HG03139 (cell line): ENCODE measurements at regions not wholly inside any gene's neighbourhood (a gene's known extent, or its start where the extent isn't known, plus 50 kb on each side); places are given as distances from the start of the nearest gene placed in this dataset.
"Not testable (repeated sequence)": the region's sequence is repeated elsewhere in the genome, so short reads cannot be mapped to it uniquely, and the experiment has no call there.

Experiments
- ATAC-seq: cut with Tn5 transposase; IDR thresholded peaks from one replicate; pipeline ENCODE4 v1.9.1; 2021; ENCODE audit not compliant: unreplicated experiment

DNA sequence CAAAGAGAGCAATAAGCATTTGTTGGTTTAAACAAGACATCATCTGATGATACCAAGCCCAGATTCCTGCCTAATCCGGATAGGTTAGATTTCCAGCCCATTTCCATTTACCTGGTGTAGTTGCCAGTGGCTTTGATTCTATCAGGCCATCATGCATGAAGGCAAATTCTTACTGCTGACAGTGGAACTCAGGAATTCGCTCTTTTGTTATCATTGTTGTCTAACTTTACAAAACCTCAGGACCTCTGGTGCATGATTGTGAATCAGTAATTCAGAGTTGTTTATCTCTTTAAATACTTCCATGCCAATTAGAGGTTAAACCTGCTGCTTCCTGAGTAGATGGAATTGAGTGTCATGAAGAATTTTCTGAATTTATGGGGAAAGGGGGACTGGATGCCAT lies 76.5 kb downstream of the C9orf152 start:
- no peak for ATAC-seq

DNA sequence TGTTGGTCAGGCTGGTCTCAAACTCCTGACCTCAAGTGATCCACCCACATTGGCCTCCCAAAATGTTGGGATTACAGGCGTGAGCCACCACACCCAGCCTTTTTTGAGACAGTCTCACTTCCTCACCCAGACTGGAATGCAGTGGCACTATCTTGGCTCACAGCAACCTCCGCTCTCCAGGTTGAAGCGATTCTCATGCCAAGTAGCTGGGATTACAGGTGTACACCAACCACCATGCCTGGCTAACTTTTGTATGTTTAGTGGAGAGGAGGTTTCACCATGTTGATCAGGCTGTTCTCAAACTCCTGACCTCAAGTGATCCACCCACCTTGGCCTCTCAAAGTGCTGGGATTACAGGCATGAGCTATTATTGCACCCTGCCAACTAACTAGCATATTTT lies 75.4 kb downstream of the C9orf152 start:
- ATAC-seq: not testable (repeated sequence)

DNA sequence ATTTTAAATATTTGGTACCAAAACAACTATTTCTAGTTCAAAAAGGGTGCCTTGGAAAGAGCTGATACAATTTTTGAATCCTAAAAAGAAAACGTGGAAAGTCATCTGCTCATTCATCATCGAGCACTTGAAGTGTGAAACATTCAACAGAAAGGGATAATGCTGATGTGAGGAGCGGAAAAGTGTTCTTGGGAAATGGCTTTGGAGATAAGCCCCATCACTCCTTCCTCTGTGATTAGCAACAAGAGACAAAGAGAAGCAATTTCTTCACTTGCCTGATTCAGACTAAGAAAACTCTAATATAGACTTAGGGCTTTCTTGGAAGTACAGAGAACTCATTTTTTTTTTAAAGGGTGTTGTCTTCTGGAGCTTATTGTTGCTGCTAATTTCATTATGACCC lies 74.9 kb downstream of the C9orf152 start:
- no peak for ATAC-seq

DNA sequence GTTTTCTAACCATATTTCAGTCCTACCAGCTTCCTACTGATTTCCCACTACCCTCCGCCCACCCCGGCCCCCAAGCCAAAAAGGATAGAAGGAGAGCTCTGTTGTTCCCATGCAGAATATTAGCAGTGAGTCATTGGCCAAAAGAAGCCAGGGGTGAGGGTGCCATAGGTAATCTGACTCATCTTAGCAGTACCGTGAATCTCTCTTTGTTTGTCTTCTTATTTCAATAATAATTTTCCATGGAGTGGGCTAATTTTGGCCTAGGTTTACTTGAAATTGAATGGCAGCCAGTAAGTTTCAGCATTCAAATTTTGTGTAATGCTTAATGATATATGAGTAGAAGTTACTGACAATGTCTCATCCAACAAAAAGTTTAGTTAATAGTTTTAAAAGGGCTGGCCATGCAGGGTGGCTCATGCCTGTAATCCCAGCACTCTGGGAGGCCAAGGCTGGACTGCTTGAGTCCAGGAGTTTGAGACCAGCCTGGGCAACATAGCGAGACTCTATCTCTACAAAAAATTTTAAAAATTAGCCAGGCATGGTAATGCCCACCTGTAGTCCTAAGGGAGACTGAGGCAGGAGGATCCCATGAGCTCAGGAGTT lies 74.2 kb downstream of the C9orf152 start:
- no peak for ATAC-seq

DNA sequence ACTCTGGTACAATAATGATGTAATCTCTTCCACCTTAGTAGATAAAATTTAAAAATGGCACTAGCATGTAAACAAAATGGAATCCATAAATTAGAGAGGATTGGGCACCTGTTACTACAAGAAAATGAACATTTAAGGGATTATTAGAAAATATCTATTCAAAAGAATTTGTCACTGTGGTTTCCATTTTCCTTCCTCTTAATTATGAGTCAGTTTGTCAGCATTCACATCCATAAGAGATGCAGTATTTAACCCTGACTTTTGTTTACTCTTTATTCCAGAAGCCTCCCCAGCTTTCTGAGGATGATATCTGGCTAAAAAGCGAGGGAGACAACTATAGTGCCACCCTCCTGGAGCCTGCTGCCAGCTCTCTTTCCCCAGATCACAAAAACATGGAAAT lies 72.1 kb downstream of the C9orf152 start:
- ATAC-seq: no peak

DNA sequence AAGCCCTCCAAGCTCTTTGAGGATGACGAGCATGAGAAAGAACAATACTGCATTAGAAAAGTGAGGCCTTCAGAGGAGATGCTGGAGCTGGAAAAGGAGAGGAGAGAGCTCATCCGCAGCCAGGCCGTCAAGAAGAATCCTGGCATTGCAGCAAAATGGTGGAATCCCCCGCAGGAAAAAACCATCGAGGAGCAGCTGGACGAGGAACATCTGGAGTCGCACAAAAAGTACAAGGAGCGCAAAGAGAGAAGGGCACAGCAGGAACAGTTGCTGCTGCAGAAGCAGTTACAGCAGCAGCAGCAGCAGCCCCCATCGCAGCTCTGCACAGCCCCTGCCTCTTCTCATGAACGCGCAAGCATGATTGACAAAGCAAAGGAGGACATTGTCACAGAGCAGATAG lies 71.2 kb downstream of the C9orf152 start:
- no peak for ATAC-seq

DNA sequence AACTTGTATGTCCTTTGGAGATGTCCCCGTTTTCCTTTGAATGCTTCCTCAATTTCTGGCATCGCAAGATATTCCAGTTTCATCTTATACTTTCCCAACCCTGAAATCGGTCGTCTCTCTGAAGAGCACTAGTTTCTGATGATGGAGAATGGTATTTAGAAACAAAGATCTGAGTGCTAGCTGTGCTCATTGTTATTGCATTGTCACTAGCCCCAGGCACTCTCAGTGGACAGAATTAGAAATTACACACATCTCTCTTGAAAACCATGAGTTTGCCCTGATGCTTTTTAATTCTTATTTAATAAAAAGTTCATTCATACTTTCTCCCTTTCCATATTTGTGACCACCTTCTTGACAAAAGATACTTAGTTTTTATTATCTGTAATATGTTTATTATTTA lies 67.7 kb downstream of the C9orf152 start:
- no peak for ATAC-seq

DNA sequence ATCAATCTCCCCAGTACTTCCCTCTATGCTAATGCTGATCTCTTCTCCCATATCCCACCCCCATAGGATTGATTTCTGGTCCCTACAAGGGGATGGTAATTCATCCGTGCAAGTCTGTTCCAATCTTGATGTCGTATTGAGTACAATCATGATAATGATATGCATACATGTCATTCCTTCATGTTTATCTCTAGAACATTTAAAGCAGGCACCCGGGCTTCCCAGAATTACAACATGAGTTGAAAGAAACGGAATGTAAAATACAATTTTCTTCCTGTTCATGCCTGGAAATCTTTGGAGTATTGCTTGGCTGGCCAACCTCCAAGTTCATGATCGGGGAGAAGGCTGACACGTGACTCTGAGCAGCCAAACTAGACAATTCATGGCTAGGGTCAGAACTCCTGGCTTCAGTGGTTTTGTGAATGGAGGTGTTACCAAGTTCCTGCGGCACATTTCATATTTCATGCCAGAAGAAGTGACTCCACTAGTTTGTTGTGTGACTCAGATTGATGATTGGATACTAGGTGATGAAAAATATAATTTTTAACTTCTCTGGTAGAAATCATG lies 66.6 kb downstream of the C9orf152 start:
- no peak for ATAC-seq

DNA sequence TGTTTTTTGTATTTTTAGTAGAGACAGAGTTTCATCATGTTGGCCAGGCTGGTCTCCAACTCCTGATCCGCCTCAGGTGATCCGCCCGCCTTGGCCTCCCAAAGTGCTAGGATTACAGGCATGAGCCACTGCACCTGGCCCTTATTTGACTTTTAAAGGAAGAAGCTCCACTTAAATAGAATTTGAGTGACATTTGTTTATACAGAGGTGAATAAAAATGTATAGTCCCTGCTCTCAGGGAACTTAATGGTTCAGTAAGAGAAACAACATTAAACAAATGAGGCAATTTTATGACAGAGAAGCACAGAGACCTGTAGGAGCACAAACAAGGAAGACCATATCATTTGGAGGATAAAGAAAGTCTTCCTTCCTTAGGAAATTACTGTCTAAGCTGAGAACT lies 65.7 kb downstream of the C9orf152 start:
- ATAC-seq: no peak

DNA sequence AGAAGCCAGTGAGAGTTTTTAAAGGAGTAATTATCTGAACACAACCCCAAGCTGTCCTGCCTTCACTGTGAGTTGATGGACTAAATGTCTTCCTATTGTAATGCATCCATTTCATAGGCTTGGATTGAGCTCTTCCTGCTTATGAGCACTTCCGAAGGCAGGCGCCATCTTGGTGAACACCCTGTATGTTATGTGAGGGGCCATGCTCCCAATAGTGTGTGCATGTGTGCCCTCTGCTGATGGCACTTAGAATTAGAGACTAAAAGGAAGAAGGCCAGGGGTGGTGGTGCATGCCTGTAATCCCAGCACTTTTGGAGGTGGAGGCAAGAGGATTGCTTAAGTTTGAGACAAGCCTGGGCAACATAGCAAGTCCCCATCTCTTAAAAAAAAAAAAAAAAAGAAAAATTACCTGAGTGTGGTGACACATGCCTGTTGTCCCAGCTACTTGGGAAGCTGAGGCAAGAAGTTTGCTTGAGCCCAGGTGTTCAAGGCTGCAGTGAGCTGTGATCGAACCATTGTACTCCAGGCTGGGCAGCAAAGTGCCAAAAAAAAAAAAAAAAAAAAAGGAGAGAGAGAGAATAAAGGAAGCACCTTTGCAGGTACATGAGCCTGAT lies 65.0 kb downstream of the C9orf152 start:
- no peak for ATAC-seq

DNA sequence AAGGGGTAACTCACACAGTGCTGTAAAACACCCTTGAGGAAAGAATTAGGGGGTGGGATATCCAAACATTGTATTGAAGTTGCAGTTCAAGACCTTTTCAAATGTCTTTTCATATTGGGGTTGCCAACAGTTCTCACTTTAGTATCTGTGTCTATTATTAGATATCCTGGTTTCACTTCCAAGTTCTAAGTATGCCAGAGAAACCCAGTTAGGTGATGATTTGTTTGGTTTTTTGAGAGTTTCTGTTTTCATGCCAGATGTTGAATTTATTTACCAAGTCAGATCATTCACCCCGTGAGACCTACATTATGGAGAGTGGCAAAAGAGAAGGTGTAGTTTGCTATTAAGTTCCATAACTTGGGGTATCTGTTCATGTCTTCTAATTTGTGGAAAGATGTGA lies 64.5 kb downstream of the C9orf152 start:
- ATAC-seq: peak; percentile 41

DNA sequence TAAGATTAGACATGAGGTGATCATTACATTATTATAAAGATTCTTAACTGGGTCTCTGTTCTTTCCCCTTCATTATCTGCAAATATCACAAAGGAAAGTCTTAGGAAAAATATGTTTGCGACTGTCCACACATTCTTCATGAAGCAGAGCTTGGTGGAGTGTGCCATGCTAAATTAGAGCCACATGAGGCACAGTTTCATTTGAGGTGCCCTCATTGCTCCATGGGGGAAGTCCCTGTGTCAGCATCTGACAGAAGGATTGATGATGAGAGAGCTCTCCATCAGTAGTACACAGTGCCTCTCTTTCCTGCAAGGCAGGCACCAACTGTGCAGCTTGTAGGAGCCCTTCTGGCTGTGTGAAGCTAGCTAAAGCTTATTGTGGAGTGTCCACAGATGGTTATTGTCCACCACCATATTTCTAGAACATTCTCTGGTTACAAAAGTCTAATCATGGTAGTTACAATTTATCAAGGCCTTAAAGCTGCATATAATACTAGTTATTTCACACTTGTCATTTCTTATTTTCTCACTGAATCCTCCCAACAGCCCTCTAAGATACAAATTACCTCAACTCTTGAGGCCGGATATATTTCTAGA lies 63.9 kb downstream of the C9orf152 start:
- ATAC-seq: peak; percentile 52

DNA sequence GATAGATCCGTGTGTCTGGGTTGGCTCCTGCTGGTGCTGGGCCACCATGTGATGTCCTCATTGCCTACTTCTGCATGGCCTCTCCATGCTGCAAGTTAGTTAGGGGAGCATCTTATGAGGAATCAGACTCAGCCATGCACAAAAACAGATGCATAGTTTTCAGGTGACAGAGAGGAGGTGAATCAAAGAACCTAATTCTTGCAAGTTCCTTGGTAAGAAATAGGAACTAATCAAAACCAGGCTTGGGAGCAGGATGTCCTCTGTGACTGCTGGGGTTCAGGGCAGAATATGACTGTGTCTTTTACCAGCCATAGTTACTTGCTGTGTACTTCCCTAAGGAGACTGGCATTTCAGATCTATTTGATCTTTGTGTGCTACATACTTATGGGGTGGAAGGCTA lies 61.6 kb downstream of the C9orf152 start:
- no peak for ATAC-seq

DNA sequence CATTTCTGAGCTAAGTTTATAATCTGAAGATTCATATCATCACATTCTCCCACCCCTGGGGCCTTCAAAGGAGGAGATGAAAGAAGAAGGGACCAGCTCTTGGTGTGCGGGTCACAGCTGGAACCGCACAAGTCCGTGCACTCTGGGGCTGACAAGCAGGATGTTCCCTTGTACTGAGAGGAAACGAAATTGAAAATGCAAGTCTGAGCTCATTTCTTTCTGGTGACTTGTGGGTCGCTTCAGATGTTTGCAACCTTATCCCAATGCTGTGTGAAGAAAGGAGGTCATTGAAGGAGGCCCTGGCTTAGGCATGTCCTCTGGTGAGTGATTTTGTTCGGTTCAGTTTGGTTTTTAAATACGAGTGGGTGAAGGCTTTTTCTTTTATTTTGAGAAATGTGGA lies 59.6 kb downstream of the C9orf152 start:
- peak; percentile 71 for ATAC-seq

DNA sequence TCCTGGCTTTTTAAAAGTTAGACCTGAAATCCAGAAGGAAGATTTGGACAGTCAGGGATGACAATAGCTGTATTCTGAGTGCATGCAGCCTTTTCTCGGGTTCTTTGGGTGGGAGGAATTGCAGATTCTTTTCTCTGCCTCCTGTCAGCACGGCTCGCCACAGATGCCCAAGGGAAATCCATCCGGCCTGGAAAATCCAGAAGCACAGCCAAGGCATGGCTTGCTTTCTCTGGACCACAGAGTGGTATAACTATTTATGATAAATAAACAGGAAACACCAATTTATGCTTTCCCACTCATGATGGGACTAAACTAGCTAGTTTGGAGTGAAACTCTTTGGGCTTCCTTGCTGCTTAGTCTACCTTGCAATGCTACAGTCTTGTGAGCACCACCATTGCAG lies 59.1 kb downstream of the C9orf152 start:
- no peak for ATAC-seq
